ENCODE measurements at regions not wholly inside any gene's neighbourhood (a gene's known extent, or its start where the extent isn't known, plus 50 kb on each side); places are given as distances from the start of the nearest gene placed in this dataset.

DNA sequence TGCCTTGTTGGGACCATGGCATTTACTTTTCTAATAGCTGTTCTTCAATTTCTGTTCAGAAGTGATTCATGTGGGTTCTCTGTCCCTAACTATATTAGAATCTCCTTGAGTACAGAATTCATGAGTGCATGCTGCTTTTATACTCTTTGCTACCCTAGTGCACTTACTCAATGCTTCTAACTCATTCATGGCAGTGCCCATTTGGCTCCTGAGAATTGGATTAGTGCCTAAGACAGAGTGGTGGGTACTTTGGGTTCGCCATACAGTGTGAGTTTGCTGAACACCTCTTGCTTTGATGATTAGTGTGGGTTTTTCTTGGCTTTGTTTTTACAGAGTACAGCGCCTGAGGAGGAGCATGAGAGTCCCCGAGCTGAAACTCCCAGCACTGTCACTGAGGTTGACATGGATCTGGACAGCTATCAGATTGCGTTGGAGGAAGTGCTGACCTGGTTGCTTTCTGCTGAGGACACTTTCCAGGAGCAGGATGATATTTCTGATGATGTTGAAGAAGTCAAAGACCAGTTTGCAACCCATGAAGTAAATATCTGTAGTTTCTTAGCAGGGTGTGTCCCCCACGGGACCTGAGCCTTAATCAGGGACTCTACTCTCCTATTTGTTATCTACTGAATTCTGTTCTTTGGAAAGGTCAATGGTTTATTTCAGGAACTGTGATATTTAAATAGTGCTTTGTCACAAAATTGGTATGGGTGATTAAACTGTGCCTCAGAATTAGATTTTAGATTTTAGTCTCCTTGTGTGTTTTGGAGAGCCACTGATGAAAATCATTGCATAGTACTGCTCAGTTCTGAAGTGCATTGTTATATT, 150.7 kb downstream of the UTRN start:
- TF ChIP-seq KDM3A (CRISPR knock-in tag; IDR thresholded peaks at IDR 0.05; ENCODE audit: low read depth) (no peak), MED1 (CRISPR knock-in tag; IDR thresholded peaks at IDR 0.05) (no peak), ZNF501 (CRISPR knock-in tag; IDR thresholded peaks at IDR 0.05) (no peak), ZNF235 (CRISPR knock-in tag; IDR thresholded peaks at IDR 0.05; ENCODE audit: borderline replicate concordance) (no peak), NR2F2 (IDR thresholded peaks at IDR 0.05; ENCODE audit: borderline replicate concordance, low read depth) (no peak), NFYB (CRISPR knock-in tag; IDR thresholded peaks at IDR 0.05) (no peak)
- TF ChIP-seq, protein P1, sequence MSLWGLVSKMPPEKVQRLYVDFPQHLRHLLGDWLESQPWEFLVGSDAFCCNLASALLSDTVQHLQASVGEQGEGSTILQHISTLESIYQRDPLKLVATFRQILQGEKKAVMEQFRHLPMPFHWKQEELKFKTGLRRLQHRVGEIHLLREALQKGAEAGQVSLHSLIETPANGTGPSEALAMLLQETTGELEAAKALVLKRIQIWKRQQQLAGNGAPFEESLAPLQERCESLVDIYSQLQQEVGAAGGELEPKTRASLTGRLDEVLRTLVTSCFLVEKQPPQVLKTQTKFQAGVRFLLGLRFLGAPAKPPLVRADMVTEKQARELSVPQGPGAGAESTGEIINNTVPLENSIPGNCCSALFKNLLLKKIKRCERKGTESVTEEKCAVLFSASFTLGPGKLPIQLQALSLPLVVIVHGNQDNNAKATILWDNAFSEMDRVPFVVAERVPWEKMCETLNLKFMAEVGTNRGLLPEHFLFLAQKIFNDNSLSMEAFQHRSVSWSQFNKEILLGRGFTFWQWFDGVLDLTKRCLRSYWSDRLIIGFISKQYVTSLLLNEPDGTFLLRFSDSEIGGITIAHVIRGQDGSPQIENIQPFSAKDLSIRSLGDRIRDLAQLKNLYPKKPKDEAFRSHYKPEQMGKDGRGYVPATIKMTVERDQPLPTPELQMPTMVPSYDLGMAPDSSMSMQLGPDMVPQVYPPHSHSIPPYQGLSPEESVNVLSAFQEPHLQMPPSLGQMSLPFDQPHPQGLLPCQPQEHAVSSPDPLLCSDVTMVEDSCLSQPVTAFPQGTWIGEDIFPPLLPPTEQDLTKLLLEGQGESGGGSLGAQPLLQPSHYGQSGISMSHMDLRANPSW (CRISPR knock-in tag; IDR thresholded peaks at IDR 0.05; ENCODE audit: borderline replicate concordance): no peak

Data from HepG2 (cell line).